DND-41 (cell line): ENCODE measurements at regions not wholly inside any gene's neighbourhood (a gene's known extent, or its start where the extent isn't known, plus 50 kb on each side); places are given as distances from the start of the nearest gene placed in this dataset.

Experiments
- CTCF ChIP-seq: IDR thresholded peaks from 2 replicates; pipeline ENCODE4 v1.5.1; 2012; ENCODE audit warnings: borderline replicate concordance, low read length, moderate library complexity, mild to moderate bottlenecking; ENCODE audit not compliant: poor library complexity, severe bottlenecking; ENCODE audit errors: extremely low read depth
- EZH2 ChIP-seq: IDR thresholded peaks from 3 replicates; pipeline ENCODE4 v1.6.1; 2012; ENCODE audit warnings: borderline replicate concordance, low read depth, mild to moderate bottlenecking, moderate library complexity, low read length, inconsistent platforms; ENCODE audit not compliant: severe bottlenecking

- TF ChIP-seq CTCF (peak; percentile 91), EZH2 (no peak)
Observed at GRCh38 chr3:109731639-109732473, 394.5 kb upstream of the DPPA4 start.
